D721Med (cell line): ENCODE measurements at regions not wholly inside any gene's neighbourhood (a gene's known extent, or its start where the extent isn't known, plus 50 kb on each side); places are given as distances from the start of the nearest gene placed in this dataset.

Source experiments
- DNase-seq: peaks from one replicate; pipeline ENCODE4 v3.0.0; 2011; ENCODE audit warnings: low spot score; ENCODE audit not compliant: insufficient read length
- FAIRE-seq: peaks from 2 replicates; lab custom pipeline; 2011; peaks lifted over from hg19 to GRCh38; lab: Jason Lieb, UNC
- CTCF ChIP-seq: IDR thresholded peaks from 2 replicates; pipeline ENCODE4 v1.5.1; 2012; ENCODE audit warnings: mild to moderate bottlenecking, control low read depth; ENCODE audit not compliant: insufficient read depth; ENCODE audit errors: missing control alignments

DNA sequence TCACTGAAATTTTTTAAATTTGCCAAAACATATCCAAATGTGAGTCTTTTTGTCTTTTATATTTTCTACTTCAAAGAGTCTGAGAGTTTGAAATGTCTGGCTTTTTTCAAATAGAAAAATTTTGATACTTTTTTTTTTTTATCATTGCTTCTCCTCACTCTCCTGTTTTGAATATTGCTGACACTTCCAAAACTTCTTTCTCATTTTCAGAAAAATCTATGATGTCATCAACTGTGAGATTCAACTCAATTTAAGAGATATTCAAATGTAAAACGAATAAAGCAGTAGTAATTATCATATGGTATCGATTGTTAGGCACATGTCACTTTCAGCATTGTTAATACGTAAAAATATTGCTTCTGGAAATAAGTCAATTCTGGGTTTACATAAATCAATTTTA is 505.8 kb upstream of the STEAP1 start:
- no peak for FAIRE-seq
- no peak for TF ChIP-seq CTCF
- DNase-seq = no peak

DNA sequence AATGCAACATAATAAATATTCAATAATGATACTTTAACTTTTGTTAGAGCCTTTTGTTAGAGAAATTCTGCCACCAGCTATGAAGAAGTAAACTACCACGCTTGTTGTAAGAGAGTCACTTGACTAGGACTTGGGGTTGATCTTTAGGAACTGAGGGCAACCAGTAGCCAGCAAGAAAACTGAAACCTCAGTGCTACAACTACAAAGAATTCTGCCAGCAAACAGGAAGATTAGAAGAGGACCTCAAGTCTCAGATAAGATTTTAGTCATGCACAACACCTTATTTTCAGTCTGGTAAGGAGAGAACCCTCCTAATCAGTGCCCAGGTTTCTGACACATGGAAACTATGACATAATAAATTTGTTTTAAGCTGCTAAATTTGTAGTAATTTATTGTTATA is 498.3 kb upstream of the STEAP1 start:
- DNase-seq (no peak), FAIRE-seq (no peak)
- no peak for TF ChIP-seq CTCF

- DNase-seq (no peak), FAIRE-seq (no peak)
- TF ChIP-seq CTCF = no peak
Measured at GRCh38 chr7:89661876-89662275, 492.4 kb upstream of the STEAP1 start.

- TF ChIP-seq CTCF = no peak
- DNase-seq = no peak
- no peak for FAIRE-seq
Measured at GRCh38 chr7:89666136-89666835, 488.0 kb upstream of the STEAP1 start.

DNA sequence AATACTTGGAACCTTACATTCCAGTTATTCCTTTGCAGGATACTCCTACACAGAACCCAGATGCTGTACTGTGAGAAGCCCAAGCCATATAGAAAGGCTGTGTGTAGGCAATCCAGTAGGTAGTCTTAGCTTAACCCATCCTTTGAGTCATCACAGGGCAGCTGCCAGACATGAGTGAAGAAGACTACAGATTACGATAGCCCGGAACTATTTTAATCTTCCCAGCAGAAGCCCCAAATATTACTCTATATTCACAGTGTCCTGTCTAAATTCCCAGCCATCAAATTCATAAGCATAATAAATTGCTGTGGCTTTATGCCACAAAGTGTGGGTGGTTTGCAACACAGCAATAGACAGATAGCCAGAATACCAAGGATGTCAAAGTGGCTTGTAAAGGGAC is 474.1 kb upstream of the STEAP1 start:
- DNase-seq (no peak), FAIRE-seq (no peak)
- TF ChIP-seq CTCF = no peak

DNA sequence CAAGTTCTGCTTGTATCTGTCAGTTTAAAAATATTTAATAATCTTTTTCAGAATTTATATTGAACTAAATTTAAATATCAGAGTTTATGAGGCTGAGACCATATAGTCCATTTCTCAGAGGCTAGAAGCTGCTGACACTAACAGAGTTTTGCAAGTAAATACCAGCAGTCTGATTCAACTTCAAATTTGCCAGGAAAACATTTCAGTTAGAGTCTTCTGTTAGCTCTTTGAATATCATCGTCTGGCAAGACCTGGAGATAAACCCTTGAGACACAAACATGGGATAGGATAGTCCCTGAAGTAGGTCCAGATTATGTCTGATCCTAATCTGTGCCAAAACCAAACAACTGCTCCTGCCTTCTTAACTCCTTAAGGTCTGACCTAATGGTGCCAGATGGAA is 472.8 kb upstream of the STEAP1 start:
- DNase-seq (no peak), FAIRE-seq (no peak)
- TF ChIP-seq CTCF = no peak

DNA sequence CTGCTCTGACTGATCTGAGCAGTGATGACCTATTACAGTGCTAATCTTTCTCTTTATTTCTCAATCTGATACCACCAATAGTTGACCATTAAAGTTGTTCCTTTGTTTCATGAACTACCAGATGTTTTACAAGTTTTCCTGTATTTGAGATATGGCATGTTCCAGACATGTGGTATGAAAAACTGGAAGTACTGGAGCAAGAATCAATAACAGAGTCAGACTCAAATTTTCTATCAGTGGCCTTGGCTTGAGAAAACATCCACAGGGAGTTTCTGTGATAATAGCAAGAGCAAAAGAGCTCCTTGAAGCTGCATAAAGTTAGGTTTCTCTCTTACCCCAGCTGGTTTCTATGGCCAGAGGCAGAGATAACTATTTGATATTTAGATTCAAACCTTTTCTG is 469.0 kb upstream of the STEAP1 start:
- TF ChIP-seq CTCF = no peak
- FAIRE-seq (no peak), DNase-seq (no peak)
